Breast epithelium (tissue), 3 donors: ENCODE measurements at regions not wholly inside any gene's neighbourhood (a gene's known extent, or its start where the extent isn't known, plus 50 kb on each side); places are given as distances from the start of the nearest gene placed in this dataset.

Experiments used
- CTCF ChIP-seq, 3 donors: fragments of 450-650 bp; IDR thresholded peaks; one replicate each; pipeline ENCODE4 v1.5.1; 2016 to 2017; ENCODE audit warnings: antibody characterized with exemption in 3 of 3, mild to moderate bottlenecking in 3 of 3, moderate library complexity in 3 of 3
- POLR2A ChIP-seq: fragments of 450-650 bp; IDR thresholded peaks from one replicate; pipeline ENCODE4 v1.6.1; 2016; ENCODE audit warnings: antibody characterized with exemption, mild to moderate bottlenecking, moderate library complexity
- POLR2AphosphoS5 ChIP-seq, 3 donors: sonication (generic); formaldehyde crosslinking; IDR thresholded peaks; one replicate each; pipeline ENCODE4 v1.6.1; 2017; ENCODE audit warnings: antibody characterized with exemption in 3 of 3

GRCh38 chr7:152568972-152569371, 107.0 kb downstream of the XRCC2 start:
- TF ChIP-seq POLR2AphosphoS5 (IDR thresholded peaks at IDR 0.05) (no peak), CTCF (IDR thresholded peaks at IDR 0.05) (no peak), POLR2A (no peak)
